GM21576 (cell line): ENCODE measurements at regions not wholly inside any gene's neighbourhood (a gene's known extent, or its start where the extent isn't known, plus 50 kb on each side); places are given as distances from the start of the nearest gene placed in this dataset.

Experiments used
- ATAC-seq: cut with Tn5 transposase; IDR thresholded peaks from one replicate; pipeline ENCODE4 v1.9.1; 2021; ENCODE audit warnings: mild to moderate bottlenecking, moderate library complexity; ENCODE audit not compliant: unreplicated experiment

DNA sequence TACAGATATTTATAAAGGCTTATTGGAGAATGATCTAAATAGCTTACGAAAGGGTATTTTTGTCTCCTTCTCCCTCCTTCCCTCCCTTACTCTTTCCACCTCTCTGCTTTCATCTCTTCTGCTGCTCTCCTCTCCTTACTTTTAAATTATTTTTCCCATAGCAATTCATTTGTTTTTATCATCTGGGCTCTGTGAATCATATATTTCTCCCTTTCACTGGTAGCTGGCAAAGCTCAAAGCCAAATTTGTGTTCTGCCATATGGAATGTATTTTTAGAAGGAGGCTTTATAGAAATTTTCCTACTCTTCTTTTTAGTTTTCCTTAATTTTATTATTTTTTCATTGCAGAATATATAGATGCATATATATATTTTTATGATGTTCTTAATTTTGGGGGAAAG is 385.8 kb downstream of the C3orf38 start:
- ATAC-seq = no peak

DNA sequence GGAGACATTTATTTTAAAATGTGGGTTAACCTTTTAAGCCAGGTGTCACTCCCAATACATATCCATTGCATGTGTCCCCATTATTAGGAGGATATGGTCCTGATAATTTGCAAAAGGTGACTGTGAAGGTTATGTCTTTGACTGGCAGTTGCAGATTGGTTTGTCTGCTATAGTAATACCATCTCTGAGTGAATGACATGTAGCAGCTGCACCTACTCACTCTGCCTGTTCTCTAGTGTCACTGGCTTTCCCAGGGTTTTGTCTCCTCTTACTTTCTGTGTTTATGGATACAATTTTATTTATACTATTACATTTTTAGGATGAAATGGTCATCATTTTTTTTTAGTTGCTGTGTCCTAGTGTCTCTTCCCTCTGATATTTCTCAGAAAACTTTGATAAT is 393.2 kb downstream of the C3orf38 start:
- ATAC-seq = no peak

DNA sequence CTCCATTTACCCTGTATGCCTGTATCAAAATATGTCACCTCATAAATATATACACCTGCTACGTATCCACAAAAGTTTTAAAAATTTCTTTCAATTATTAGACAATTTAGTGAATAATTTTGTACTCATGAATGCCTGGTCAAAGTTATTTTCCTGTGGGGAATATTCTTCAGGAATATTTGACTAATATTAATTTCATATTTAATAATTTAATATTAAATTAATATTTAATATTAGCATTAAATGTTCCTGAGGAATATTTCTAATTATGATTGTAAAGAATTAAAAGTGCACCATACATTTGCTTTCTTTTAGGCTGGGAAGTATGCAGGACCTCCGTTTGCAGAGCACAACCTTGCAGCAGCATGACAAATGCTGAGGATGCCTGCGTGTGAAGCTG is 422.7 kb downstream of the C3orf38 start:
- no peak for ATAC-seq

DNA sequence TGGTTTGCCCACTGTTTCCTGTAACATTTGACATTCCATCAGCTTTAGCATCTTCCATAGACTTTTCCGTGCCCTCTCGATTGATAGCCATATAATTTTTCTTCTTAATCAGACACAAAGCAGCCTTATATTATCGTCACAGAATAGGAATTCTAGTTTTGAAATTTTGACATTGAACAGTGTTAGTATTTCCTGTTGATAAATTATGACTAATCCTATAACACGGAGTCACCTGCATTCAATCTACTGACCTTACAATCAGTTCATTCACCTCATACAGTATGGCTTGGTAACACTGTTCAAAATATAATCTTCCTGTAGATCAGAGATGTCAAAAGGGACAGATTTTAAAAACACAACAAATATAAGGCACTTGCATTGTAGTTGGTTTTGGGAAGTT is 423.7 kb downstream of the C3orf38 start:
- ATAC-seq = no peak

DNA sequence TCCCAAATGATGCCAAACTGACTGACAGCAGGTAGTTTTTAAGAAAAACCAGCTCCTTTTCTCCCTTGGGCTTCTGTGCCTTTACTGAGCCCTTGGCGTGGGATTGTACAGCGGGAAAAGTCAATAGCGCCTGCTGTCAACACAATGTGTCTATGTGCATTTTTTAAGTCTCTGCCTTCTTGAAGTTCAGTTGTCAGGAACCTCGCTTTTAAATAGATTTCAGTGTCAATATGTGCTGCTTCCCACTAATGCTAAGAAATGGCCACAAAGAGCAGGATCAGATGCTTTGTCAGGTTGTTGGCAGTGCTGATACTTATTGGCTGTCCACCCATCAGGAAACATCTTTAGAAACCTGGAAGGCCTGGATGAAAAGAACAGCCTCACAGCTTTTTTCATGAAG is 424.4 kb downstream of the C3orf38 start:
- no peak for ATAC-seq

DNA sequence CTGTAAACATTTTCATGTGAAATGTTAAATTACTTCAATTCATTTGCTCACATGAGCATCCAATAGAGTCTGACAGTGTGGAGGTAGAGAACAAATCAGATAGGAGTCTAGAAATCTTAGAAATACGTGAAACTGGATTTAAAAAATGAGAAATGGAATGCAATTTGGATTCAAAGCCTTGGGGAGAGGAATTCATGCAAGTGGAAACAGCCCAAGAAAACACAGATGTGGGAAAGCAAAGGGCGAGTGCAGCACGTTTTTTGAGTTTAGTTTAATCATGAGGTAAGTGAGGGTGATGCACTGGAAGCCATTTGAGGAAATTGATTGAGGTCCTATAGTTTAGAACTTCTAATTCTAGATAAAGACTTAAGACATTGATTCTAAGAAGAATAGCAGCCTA is 434.7 kb downstream of the C3orf38 start:
- no peak for ATAC-seq

DNA sequence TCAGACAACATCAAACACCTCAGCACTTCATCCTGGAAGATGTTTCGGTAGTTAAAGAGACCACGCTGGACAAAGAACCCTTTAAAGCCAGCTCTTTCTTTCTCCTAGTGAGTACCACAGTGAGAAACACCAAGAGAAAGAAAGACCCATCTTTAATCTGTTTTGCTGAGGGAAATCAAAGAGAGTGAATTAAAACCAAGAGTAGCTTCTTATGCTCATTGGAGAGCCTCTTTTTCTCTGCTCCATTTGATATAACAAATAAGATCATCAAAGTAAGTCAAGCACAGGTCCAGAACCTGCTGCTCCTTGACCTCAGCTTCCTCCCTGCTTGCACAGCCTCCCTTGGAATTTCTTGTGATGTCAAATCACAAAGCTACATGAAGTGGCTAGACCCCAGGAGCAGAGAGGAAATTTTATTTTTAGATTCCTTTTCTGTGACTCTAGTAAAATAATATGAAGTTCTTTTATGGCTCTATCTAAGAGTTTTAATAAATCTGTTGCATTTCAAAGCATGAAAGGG is 436.4 kb downstream of the C3orf38 start:
- no peak for ATAC-seq

DNA sequence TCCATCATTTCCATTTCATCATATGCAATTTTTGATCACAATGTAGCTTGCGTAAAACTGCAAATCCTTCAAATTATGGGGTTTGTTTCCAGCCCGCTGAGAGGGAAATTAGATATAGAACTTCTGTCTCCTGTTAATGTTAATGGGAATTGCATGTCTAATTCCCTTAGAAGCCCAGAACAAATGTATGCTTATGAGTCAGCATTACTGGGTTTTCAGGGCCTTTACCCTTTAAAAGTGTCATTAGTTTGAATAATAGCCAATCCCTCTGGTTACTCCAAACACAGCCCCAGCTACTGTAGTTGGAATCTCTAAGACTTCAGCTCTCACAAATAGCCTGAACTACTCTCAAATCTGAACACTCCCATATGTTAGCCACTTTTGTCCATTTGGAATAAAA is 439.4 kb downstream of the C3orf38 start:
- no peak for ATAC-seq

DNA sequence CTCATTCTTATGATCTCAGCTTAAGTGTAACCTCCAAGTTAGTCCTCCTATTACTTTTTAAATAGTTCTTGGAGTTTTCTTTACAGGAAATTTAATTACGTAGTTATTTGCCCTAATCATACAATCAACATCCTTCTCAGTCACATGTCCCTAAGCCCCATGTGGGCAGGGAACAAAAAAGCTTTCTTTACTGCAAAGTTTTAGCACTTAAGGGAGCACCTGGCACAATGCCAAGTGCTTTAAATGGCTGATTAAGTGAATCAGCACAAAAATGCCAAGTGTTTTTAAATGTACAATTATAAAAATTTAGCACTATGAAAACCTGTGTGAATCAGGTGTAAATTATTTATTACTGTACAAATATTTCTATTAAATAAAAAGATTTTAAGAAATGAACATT is 445.3 kb downstream of the C3orf38 start:
- ATAC-seq = no peak

DNA sequence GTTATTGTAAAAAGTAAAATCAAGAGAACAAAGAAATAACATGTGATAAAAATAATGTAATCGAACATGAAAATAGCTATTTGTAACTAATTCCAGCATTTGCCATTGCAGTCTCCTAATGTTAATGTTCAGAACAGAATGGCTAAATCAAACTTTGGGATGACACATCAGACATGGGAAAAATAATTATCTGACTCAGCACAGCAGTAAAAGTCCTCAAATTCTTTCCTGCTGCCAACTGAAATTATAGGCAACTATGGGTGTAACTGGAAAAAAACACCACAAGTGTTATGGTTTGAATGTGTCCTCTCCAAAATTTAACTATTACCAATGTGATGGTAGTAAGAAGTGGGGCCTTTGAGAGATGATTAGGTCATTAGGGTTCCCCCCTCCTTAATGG is 446.7 kb downstream of the C3orf38 start:
- no peak for ATAC-seq

DNA sequence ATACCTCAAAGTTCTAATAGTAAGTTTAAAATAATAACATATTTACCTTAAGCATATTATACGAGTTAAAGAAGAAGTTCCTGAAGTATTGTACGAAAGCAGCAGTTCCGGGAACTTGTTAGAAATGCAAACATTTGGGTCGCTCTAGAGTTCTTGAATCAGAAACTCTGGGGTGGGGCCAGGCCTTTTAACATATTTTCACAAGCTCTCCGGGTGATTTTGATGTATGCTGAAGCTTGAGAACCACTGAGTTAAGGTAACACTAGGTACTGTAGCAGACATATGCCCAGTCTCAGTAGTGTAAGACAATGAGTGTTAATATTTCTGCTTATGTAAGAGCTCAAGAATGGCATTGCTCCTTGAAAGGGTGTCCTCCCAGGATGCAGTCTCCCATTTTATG is 461.1 kb downstream of the C3orf38 start:
- no peak for ATAC-seq

DNA sequence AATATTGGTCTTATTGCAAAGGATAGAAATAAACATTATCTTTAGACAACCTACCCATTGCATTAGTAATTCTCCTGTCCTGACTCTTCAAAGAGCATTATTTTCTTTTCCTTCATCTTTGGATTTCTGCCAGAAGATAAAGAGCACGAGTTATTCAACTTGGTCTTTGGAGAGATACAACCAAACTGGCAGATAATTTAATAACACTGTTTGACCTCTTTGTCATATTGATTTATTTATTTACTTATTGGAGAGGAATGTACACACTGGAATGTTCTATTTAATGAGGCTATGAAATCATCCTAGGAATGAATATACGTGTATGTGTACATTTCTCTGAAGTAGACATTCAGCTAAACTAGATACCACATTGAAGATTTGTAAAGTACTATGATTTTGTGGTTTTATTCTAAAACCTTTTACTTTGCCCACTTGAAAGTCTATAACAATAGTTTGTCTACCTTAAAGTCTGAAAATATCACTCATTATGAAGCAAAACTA is 462.1 kb downstream of the C3orf38 start:
- ATAC-seq = no peak

DNA sequence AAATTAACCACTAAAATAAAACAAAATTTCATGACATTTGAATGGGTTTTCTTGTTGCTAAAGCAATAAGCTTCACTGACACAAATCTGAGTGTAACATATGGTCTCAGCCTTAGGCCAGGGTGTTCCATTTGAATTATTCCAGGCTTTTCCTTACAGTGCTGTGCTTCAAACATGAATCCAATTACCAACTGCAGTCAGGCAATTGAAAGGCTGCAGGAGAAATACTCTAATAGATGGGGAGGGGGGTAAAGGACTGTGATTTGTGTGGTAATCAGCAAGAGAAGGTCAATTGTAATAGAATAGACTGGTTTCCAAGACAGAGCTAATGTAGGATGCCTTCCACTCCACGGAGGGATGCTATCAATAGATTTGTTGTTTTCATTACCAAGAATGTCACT is 466.7 kb downstream of the C3orf38 start:
- no peak for ATAC-seq

DNA sequence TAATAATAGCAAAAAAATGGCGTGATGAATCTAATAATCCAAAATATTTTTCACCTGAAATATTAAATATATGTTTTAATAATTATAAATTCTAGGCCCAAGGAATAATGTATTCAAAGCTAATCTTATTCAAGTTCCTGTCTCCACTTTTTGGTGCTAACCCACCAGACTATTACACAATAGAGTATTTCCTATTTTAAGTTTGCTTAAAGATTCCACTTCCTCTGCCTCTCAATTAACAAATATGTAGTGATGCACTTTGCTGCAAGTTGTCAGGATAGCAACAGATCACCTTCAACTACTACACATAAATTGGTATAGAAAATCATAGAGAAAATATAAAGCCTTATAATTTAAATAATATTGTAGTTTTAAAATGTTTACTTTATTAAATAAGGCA is 467.5 kb downstream of the C3orf38 start:
- no peak for ATAC-seq

DNA sequence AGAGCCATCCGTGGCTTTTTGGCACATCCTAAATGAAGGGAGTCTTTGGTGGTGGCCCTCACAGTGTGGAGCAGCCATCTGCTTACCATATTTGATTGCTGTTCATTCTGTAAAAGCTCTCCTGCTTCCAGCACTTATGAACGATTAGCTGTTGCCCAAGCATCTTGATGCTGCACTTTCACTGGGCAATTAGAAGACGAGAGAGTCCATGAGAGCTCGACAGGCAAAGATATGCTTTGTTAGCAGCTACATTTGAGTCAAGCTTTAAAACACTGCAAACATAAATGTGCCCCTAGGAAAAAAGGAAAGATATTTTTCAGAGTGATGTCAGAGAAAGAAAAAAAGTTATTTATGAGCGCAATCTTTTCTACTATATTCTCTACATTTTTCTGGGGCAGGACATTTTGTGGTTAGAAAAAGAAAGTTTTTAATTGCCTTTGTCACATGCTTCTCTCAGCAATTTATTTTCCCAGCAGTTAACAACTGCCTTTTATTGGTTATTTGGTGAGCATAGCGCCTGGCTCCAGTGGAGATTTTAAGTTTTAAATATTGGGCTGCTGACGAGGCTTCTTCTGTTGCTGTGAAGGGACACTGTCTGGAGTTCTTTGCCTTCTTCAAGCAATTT is 468.4 kb downstream of the C3orf38 start:
- no peak for ATAC-seq

DNA sequence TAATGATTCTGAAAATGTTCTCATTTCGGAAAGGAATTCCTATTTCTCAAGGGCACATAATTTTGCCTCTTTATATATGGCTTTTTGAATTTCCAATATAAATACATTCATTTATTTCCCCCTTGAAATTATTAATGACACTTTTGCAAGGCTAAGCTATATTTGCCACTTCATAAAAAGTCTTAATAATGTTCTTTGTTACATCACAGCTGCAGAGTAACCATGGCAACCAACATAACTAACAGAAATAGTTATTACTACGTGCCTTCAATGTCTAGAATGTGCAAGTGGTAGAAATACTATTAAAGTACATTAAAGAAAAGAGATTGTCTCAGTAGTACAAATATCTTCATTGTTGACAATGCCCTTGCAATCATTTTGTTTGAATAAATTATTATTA is 471.8 kb downstream of the C3orf38 start:
- ATAC-seq = no peak

DNA sequence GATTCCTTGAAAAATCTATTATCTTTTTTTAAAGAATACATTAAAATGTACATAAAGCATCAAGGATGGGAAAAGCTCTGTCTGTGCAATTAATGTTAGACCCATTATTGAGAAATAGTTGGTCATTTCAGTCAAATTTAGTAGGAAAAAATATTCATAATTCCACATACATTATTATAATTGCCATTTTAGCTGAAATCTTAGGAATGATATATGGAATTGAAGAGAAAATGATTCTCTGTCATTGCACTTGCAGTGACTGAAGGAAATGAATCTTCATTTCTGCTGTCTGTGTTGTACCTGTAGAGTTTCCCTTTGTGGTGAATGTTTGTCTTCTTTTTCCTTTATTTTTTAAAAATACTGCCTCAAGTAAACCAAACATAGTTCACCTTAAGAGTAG is 473.9 kb downstream of the C3orf38 start:
- ATAC-seq = no peak

DNA sequence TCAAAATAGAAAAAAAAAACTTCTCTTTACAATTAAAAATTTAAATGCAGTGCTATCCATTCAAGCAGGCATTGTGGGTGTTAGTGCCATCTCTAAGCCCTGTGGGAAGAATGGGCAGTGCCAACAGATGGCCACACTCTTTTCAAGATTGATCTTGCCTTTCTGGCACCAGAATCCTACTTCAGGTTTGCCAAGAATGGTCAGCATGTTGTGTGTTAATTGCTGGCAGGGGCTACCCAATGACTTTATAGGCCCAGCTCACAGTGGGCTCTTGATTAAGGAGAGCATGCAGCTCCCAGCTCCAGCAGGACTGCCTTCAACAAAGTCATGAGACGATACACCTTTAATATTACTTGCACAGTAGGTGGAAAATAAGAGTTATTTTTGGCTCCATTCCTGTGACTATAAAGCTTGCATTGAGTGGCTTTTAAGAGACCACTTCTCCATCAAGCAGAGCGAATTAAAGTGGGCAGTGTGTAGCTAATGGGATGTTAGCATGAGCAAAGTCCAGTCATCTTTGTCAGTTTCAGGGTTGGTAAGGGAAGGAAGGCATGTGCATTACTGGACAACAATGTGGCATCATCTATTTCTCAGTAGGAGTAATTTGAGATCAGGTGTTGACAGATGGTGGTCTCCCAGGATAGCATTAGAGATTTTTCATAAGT is 476.8 kb downstream of the C3orf38 start:
- no peak for ATAC-seq

DNA sequence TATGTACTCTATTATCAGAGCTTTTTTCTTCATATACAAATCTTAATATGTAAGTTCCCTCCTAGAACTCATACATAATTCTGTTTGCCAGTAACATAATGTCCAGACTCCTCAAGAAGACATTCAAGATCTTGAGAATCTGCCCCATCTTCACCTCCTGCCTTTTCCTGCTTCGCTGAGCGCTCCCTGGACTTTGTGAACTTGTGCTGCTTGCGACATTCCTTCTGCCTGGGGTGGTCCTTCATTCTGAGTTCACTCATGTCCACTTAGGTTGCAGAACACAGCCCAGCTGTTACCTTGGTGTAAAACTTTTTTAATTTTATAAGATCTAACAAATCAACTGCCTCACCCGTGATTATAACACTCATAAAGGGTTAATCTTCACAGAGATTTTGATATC is 478.5 kb upstream of the EPHA3 start:
- ATAC-seq = no peak

DNA sequence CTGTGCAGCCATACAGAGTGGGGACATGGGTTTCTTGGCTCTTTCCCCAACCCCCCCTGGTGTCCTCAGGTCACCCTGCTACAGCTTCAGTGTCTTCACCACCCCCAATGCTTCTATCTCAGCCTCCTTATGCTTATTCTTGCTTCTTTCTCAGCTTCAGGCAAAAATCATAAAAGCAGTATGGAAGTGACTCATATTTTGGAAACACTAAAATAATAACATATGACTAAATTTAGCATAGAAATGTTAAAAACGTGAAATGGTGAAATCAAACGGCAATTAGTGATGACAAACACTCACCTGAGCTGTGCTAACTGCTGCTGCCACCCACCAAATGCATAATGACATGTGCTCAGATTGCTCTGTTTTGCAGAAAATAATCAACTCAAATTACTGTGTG is 475.2 kb upstream of the EPHA3 start:
- ATAC-seq = no peak

DNA sequence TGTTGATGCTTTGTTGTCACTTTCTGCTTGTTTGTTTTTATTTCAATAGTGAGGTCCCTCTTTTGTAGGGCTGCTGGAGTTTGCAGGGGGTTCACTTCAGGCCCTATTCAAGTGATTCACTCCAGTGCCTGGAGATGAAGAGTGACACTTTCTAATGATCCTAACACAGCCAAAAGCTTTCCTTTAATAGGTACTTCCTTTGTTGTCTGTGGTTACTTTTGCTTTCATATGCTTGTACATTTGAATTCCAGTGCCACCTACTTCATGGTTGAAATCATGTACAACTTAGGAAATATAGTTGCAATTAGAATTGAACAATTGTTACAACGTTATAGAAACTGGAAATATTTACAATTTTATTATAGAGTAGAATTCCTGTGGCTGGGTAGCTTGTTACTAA is 466.8 kb upstream of the EPHA3 start:
- no peak for ATAC-seq

DNA sequence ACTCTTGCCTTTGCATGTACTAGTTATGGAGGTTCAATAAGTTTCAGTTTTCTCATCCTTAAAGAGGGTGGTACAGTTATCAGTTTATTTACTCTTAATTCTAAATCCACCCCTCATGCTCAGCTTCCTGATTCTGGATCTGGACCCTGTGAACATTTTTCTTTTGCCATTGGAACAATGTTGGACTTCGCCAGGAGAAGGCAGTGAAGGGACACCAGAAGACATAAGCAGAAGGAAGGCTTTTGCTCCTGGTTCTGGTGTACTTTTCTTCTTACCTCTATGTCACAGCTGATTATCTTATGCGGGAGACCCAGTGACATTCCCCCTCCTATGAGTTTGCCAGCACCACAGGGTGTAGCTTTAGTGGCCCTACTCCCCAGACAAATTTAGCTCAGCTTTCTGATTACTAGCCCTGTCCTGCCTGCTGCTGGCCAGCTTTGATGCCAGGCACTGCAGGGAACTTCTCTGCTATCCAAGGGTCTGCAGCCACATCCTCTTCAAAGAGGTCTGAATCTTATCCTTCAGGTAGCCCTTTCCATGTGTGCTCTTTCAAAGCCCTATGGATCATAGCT is 466.3 kb upstream of the EPHA3 start:
- no peak for ATAC-seq
